H1 (cell line): ENCODE measurements at regions not wholly inside any gene's neighbourhood (a gene's known extent, or its start where the extent isn't known, plus 50 kb on each side); places are given as distances from the start of the nearest gene placed in this dataset.

Experiments
- JUN ChIP-seq: IDR thresholded peaks from 2 replicates; pipeline ENCODE4 v1.6.1; 2011; ENCODE audit warnings: low read depth, mild to moderate bottlenecking, improper control_type of control experiment, low read length
- MAFK ChIP-seq: IDR thresholded peaks from 2 replicates; pipeline ENCODE4 v1.6.1; 2012; ENCODE audit warnings: low read depth, mild to moderate bottlenecking, improper control_type of control experiment, low read length
- POLR2A ChIP-seq, 2 experiments: IDR thresholded peaks; 1 replicate in 1 of 2; 2 replicates in 1 of 2; pipeline ENCODE4 v1.6.1; 2011; ENCODE audit warnings: low read depth in 2 of 2, low read length in 2 of 2, mild to moderate bottlenecking in 2 of 2; ENCODE audit errors: control extremely low read depth in 1 of 2
- SUZ12 ChIP-seq: fragments of 200-600 bp; sonication (generic); IDR thresholded peaks from 2 replicates; pipeline ENCODE4 v1.6.1; 2012; ENCODE audit warnings: mild to moderate bottlenecking, inconsistent platforms, low read length, moderate library complexity, mixed read lengths
- TAF1 ChIP-seq: IDR thresholded peaks from 2 replicates; pipeline ENCODE4 v1.6.1; 2011; ENCODE audit warnings: mild to moderate bottlenecking, low read depth, low read length
- TCF12 ChIP-seq: IDR thresholded peaks from 2 replicates; pipeline ENCODE4 v1.6.1; 2011; ENCODE audit warnings: low read depth, mild to moderate bottlenecking, low read length
- TF ChIP-seq, protein P1 (sequence below), 3 experiments: IDR thresholded peaks; 1 replicate in 2 of 3; 2 replicates in 1 of 3; pipeline versions ENCODE4 v1.5.1 to v1.6.1; 2011; ENCODE audit warnings: low read length in 3 of 3, mild to moderate bottlenecking in 3 of 3, inconsistent platforms in 2 of 3, low read depth in 1 of 3, moderate library complexity in 1 of 3; ENCODE audit not compliant: insufficient read depth in 1 of 3; ENCODE audit errors: control extremely low read depth in 1 of 3

DNA sequence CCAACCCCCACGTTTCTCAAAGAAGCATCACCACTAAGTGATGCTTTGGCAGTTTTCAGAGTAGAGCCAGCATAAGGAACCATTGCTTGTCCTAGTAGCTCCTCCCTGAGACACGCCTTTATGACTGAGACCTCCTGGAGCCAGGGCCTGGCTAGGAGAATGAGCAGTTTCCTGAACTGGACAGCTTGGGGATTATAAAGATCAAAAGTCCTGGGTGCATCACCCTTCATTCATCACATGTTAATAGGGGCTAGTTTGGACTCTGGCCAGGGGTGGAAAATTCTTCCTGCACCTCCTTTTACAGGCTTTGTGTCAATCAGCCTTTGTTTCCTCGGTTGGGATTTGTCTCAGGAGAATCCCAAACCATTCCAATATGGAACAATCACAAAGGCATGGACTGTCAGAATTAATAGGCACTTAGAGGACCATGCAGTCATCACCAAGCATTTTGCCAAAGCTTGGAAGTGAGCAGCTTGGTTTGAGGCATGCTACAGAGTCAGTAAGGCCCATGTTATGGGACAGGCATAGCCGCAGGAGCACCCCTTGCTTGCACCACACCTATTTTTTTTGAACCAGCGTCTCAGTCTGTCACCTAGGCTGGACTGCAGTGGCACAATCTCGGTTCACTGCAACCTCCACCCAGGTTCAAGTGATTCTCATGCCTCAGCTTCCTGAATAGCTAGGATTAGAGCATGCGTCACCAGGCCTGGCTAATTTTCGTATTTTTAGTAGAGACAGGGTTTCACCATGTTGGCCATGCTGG, 64.9 kb upstream of the TGM3 start:
- TF ChIP-seq SUZ12 (no peak), POLR2A (IDR thresholded peaks at IDR 0.05; ENCODE audit: control extremely low read depth in 1 of 2, low read depth in 2 of 2, low read length in 2 of 2) (no peak), TAF1 (no peak), JUN (no peak), TCF12 (no peak), MAFK (no peak)
- TF ChIP-seq, protein P1, sequence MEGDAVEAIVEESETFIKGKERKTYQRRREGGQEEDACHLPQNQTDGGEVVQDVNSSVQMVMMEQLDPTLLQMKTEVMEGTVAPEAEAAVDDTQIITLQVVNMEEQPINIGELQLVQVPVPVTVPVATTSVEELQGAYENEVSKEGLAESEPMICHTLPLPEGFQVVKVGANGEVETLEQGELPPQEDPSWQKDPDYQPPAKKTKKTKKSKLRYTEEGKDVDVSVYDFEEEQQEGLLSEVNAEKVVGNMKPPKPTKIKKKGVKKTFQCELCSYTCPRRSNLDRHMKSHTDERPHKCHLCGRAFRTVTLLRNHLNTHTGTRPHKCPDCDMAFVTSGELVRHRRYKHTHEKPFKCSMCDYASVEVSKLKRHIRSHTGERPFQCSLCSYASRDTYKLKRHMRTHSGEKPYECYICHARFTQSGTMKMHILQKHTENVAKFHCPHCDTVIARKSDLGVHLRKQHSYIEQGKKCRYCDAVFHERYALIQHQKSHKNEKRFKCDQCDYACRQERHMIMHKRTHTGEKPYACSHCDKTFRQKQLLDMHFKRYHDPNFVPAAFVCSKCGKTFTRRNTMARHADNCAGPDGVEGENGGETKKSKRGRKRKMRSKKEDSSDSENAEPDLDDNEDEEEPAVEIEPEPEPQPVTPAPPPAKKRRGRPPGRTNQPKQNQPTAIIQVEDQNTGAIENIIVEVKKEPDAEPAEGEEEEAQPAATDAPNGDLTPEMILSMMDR (IDR thresholded peaks at IDR 0.05; ENCODE audit: control extremely low read depth in 1 of 3, insufficient read depth in 1 of 3, low read depth in 1 of 3, low read length in 3 of 3) = no peak
